Left ventricle myocardium inferior (tissue), 1 donor: ENCODE measurements at regions not wholly inside any gene's neighbourhood (a gene's known extent, or its start where the extent isn't known, plus 50 kb on each side); places are given as distances from the start of the nearest gene placed in this dataset.

Experiments
- DNase-seq: peaks from one replicate; pipeline ENCODE4 v3.0.0-alpha.2; 2020
- H3K27ac ChIP-seq: fragments of 200-600 bp; replicated peaks from 2 replicates; pipeline ENCODE4 v1.8.0; 2021
- H3K27me3 ChIP-seq: fragments of 200-600 bp; 2 replicates; pipeline ENCODE4 v1.8.0; 2021; ENCODE audit warnings: low read depth
- H3K36me3 ChIP-seq: fragments of 200-600 bp; 2 replicates; pipeline ENCODE4 v1.8.0; 2021
- H3K4me1 ChIP-seq: fragments of 200-600 bp; 2 replicates; pipeline ENCODE4 v1.8.0; 2021
- H3K4me3 ChIP-seq: fragments of 200-600 bp; 2 replicates; pipeline ENCODE4 v1.8.0; 2021; ENCODE audit warnings: mild to moderate bottlenecking, moderate library complexity
- H3K9me3 ChIP-seq: fragments of 200-600 bp; replicated peaks from 2 replicates; pipeline ENCODE4 v1.8.0; 2021
- CTCF ChIP-seq: fragments of 200-600 bp; IDR thresholded peaks from 2 replicates; pipeline ENCODE4 v1.8.0; 2021; ENCODE audit warnings: antibody characterized with exemption, mild to moderate bottlenecking, borderline replicate concordance
- intact Hi-C: fragments of 100-400 bp; cut with micrococcal nuclease; formaldehyde crosslinking; loops from one replicate; pipeline ENCODE4 v1.11.0; 2022
- donor health status: DM: no; HTN: yes; CAD: no; lungs with severe emphysema.

DNA sequence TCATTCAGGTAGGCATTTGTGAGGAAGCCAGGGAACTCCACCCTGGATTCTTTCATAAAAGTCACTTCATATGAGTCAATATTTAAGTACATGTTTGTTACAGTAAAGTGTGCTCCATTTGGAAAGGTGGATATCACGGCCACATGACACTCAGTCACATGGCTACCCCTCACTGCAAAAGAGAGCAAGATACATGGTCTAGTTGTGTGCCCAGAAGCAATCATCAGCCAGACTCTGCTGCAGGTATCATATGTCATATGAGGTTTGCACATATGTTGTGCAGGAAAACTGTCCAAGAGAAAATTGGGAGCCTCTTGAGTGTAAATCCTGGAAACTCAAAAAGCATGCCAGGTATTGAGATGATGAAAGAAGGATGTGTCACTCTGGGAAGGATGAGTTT lies 55.0 kb upstream of the NMNAT3 start:
- Histone ChIP-seq H3K9me3 (no peaks in the 10 kb centered on the region), H3K4me3 (no peak overlapping the region), H3K27ac (no peak overlapping the region), H3K27me3 (peaks cover 10% of the 10 kb centered on the region), H3K36me3 (no peaks in the 10 kb centered on the region), H3K4me1 (no peaks in the 10 kb centered on the region)
- no peak for TF ChIP-seq CTCF
- intact Hi-C loops: no loop called here
- no peak for DNase-seq

DNA sequence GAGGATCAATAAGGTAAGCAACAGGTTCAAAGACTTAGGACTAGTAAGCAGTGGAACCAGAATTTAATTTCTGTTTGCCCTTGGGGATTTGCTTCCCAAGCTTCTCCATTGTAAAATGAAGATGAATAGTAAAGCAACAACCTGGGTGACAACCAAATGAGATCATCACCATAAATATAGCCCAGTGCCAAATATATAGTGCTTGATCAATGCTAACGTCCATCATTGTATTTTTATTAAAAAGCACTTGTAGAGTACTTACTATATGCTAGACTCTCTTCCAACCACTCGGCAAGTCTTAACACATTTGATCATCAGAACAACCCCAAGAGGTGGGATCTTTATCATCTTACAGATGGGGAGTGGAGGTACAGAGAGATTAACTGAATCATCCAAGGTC lies 51.5 kb upstream of the NMNAT3 start:
- TF ChIP-seq CTCF: no peak
- no peak overlapping the region for H3K4me3 ChIP-seq
- DNase-seq: no peak
- H3K36me3 ChIP-seq: no peaks in the 10 kb centered on the region
- H3K27ac ChIP-seq: no peak overlapping the region
- intact Hi-C loops: no loop called here
- H3K27me3 ChIP-seq: no peaks in the 10 kb centered on the region
- no peaks in the 10 kb centered on the region for H3K4me1 ChIP-seq
- no peaks in the 10 kb centered on the region for H3K9me3 ChIP-seq

DNA sequence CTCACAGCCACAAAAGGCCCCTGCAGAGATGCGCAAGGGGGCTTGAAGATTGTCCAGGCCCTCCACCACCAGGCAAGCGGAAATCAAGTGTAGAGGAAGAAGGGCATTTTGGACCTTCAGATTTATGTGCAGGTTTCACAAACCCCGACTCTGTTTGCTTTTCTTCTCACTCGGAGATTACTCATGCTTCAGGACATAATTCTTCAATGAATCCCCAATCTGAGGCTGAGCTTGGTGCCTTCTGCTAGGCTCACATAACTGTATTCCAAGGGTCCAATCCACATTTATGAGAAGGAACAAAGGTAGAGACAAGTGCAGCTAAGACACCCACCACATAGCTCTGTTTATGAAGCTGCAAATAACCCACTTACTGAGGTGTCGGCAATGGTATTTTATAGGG lies 50.6 kb upstream of the NMNAT3 start:
- TF ChIP-seq CTCF: no peak
- Histone ChIP-seq H3K4me3 (no peak overlapping the region), H3K36me3 (no peaks in the 10 kb centered on the region), H3K9me3 (no peaks in the 10 kb centered on the region), H3K4me1 (no peaks in the 10 kb centered on the region), H3K27ac (no peak overlapping the region), H3K27me3 (no peaks in the 10 kb centered on the region)
- intact Hi-C loops: no loop called here
- no peak for DNase-seq
